Calu3 (cell line): ENCODE measurements at regions not wholly inside any gene's neighbourhood (a gene's known extent, or its start where the extent isn't known, plus 50 kb on each side); places are given as distances from the start of the nearest gene placed in this dataset.
"Not testable (repeated sequence)": the region's sequence is repeated elsewhere in the genome, so short reads cannot be mapped to it uniquely, and the experiment has no call there.

Source experiments
- BruUV-seq: library from RNA; stranded (reverse); fragments of 400-500 nt; replicated peaks from 2 replicates; lab custom pipeline; 2021; lab: Mats Ljungman, UMichigan
- CTCF ChIA-PET: fragments of 300-600 bp; sonication (Branson Sonifier 250); formaldehyde crosslinking; loops from one replicate; lab custom pipeline; 2022; ENCODE audit warnings: antibody characterized with exemption; lab: Charles Lee
- DNase-seq: peaks from one replicate; pipeline ENCODE4 v3.0.0; 2022
- H3K27ac Mint-ChIP-seq: one replicate; pipeline ENCODE4 v1.8.0; 2022; ENCODE audit warnings: mixed read lengths; ENCODE audit not compliant: unreplicated experiment
- H3K27me3 Mint-ChIP-seq: one replicate; pipeline ENCODE4 v1.8.0; 2022; ENCODE audit warnings: mixed read lengths; ENCODE audit not compliant: unreplicated experiment
- H3K36me3 Mint-ChIP-seq: one replicate; pipeline ENCODE4 v1.8.0; 2022; ENCODE audit warnings: mild to moderate bottlenecking, moderate library complexity, mixed read lengths; ENCODE audit not compliant: insufficient read depth, unreplicated experiment
- H3K4me1 Mint-ChIP-seq: one replicate; pipeline ENCODE4 v1.8.0; 2022; ENCODE audit warnings: mild to moderate bottlenecking, low read depth, mixed read lengths; ENCODE audit not compliant: unreplicated experiment
- H3K4me3 Mint-ChIP-seq: one replicate; pipeline ENCODE4 v1.8.0; 2022; ENCODE audit warnings: mild to moderate bottlenecking, low read depth, moderate library complexity, mixed read lengths; ENCODE audit not compliant: unreplicated experiment
- H3K9me3 Mint-ChIP-seq: one replicate; pipeline ENCODE4 v1.8.0; 2022; ENCODE audit warnings: low read depth, mixed read lengths; ENCODE audit not compliant: unreplicated experiment
- CTCF ChIP-seq: fragments of 200-600 bp; IDR thresholded peaks from one replicate; pipeline ENCODE4 v1.8.0; 2022; ENCODE audit warnings: antibody characterized with exemption; ENCODE audit not compliant: unreplicated experiment
- intact Hi-C: fragments of 100-400 bp; cut with micrococcal nuclease; formaldehyde crosslinking; loops from one replicate; pipeline ENCODE4 v1.10.0; 2022; ENCODE audit not compliant: unreplicated experiment

- Mint-ChIP-seq H3K27ac (no peak overlapping the region), H3K36me3 (peaks cover 27% of the 10 kb centered on the region), H3K27me3 (no peaks in the 10 kb centered on the region), H3K4me1 (no peaks in the 10 kb centered on the region), H3K9me3 (no peaks in the 10 kb centered on the region), H3K4me3 (no peak overlapping the region)
- no peak for DNase-seq
- BruUV-seq = no TSS peak
- TF ChIP-seq CTCF = no peak
- intact Hi-C loops = no loop called here
- CTCF ChIA-PET = no interaction called here
Measured at GRCh38 chr7:35905555-35905954, 104.7 kb downstream of the SEPTIN7 start.

GRCh38 chr7:35906191-35906908 lies 105.5 kb downstream of the SEPTIN7 start:
- no TSS peak for BruUV-seq
- no peaks in the 10 kb centered on the region for H3K9me3 Mint-ChIP-seq
- H3K4me3 Mint-ChIP-seq = no peak overlapping the region
- H3K27ac Mint-ChIP-seq = no peak overlapping the region
- H3K36me3 Mint-ChIP-seq = peaks cover 27% of the 10 kb centered on the region
- H3K27me3 Mint-ChIP-seq = no peaks in the 10 kb centered on the region
- intact Hi-C loops = loop anchor here (1.0 kb wide), 1 partner anchor 197 kb away; no protein-coding TSS in a partner anchor
- CTCF ChIA-PET = interaction anchor here (0.6 to 1.5 kb wide), 4 partner anchors 50 to 605 kb away, joined by 3 to 16 read pairs (median 4); no protein-coding TSS in a partner anchor
- no peaks in the 10 kb centered on the region for H3K4me1 Mint-ChIP-seq
- peak; percentile 82 for DNase-seq
- peak; percentile 97 for TF ChIP-seq CTCF

GRCh38 chr7:35908331-35909216 lies 107.7 kb downstream of the SEPTIN7 start:
- CTCF ChIA-PET = interaction anchor here (0.6 kb wide), 1 partner anchor 72 kb away, joined by 4 read pairs; no protein-coding TSS in a partner anchor
- Mint-ChIP-seq H3K36me3 (peaks cover 21% of the 10 kb centered on the region), H3K27me3 (no peaks in the 10 kb centered on the region), H3K4me3 (no peak overlapping the region), H3K27ac (no peak overlapping the region), H3K9me3 (no peaks in the 10 kb centered on the region), H3K4me1 (no peaks in the 10 kb centered on the region)
- intact Hi-C loops = no loop called here
- DNase-seq = no peak
- TF ChIP-seq CTCF = no peak
- BruUV-seq = no TSS peak

- no peaks in the 10 kb centered on the region for H3K9me3 Mint-ChIP-seq
- no TSS peak for BruUV-seq
Measured at GRCh38 chr7:35909870-35910357, 109.1 kb downstream of the SEPTIN7 start.

GRCh38 chr7:35910621-35911020 lies 109.8 kb downstream of the SEPTIN7 start:
- H3K27me3 Mint-ChIP-seq, DNase-seq, H3K36me3 Mint-ChIP-seq, H3K4me1 Mint-ChIP-seq, H3K4me3 Mint-ChIP-seq, H3K9me3 Mint-ChIP-seq, H3K27ac Mint-ChIP-seq, intact Hi-C loops, BruUV-seq: not testable (repeated sequence)
- CTCF ChIA-PET = interaction anchor here (0.6 kb wide), 1 partner anchor 264 kb away, joined by 3 read pairs; no protein-coding TSS in a partner anchor

More at GRCh38 chr7:35909870-35910357, 109.1 kb downstream of the SEPTIN7 start:
- Mint-ChIP-seq H3K4me1 (no peaks in the 10 kb centered on the region), H3K27ac (no peak overlapping the region), H3K27me3 (no peaks in the 10 kb centered on the region), H3K36me3 (peaks cover 14% of the 10 kb centered on the region), H3K4me3 (no peak overlapping the region)
- CTCF ChIA-PET = interaction anchor here (0.6 kb wide), 2 partner anchors 263 to 374 kb away, joined by 3 read pairs; no protein-coding TSS in a partner anchor
- DNase-seq = no peak
- no peak for TF ChIP-seq CTCF
- intact Hi-C loops = no loop called here

- DNase-seq, BruUV-seq, H3K4me3 Mint-ChIP-seq, H3K27me3 Mint-ChIP-seq, H3K4me1 Mint-ChIP-seq, intact Hi-C loops, H3K9me3 Mint-ChIP-seq, H3K27ac Mint-ChIP-seq, H3K36me3 Mint-ChIP-seq: not testable (repeated sequence)
- CTCF ChIA-PET = interaction anchor here (0.7 kb wide), 1 partner anchor 1849 kb away, joined by 3 read pairs; no protein-coding TSS in a partner anchor
Measured at GRCh38 chr7:35913350-35913749, 112.5 kb downstream of the SEPTIN7 start.
